HG02763 (cell line): ENCODE measurements at regions not wholly inside any gene's neighbourhood (a gene's known extent, or its start where the extent isn't known, plus 50 kb on each side); places are given as distances from the start of the nearest gene placed in this dataset.
A peak's percentile ranks its signal among the peaks of the same experiment; 100 is the strongest.
"Not testable (repeated sequence)": the region's sequence is repeated elsewhere in the genome, so short reads cannot be mapped to it uniquely, and the experiment has no call there.

Experiments
- ATAC-seq: cut with Tn5 transposase; IDR thresholded peaks from one replicate; pipeline ENCODE4 v1.9.1; 2021; ENCODE audit warnings: mild to moderate bottlenecking, moderate library complexity; ENCODE audit not compliant: unreplicated experiment

DNA sequence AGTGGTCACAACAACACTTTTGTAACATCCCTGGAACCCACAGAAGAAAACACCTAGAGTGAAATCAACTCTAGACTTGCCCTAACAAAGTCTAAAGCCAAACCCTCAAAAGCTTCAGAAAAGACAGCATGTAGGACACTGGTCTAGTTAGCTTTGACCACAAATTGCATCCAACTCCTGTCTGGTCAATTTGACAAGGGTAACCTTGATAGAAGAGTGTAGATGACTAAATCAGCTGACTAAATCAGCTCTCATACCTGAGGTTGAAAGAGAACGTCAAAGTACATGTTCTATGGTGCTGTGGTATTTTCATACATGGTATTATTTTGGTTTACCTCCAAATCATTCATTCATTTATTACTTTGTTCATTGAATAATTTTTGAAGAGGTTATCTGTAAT, 272.8 kb downstream of the KLF5 start:
- ATAC-seq: no peak

GRCh38 chr13:73329355-73329754, 270.6 kb downstream of the KLF5 start:
- no peak for ATAC-seq

- ATAC-seq: no peak
Measured at GRCh38 chr13:73327579-73327978, 268.8 kb downstream of the KLF5 start.

DNA sequence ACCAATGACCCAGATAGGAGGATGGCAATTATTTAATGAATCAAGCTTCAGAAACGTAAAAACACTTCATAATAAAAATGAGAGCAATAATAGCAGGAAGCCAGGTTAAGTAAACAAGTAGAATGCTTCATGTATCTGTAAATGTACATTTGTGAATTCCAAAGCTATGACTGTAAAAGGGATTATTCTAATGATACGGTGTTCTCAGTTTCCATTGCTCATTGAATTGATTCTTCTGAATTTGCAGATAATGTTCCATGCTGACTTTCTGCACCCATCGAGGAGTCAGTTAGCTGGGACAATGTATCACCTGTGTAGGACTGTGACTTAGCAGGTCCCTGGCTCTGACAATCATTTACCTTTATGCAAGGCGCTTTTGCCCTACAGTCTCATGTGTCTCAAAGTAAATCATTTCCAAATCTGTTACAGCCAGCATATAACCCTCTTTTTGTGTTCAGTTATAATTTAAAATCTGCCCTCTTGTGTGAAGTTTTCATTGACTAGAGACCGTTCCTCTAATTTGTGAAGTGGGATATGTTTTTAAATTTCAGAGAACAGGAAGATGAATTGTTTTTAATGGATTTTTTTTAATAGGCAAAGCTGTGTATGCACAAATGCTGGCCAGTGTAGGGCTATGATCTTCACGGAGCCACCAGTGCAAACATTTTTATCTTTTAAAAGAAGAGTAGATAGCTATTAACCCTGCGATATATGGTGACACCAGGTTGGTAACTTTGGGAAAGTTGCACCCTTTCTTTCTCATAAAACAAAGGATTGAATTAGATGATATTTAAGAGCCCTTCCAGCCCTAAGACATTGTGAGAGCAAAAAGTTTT, 267.1 kb downstream of the KLF5 start:
- peak; percentile 79 for ATAC-seq

DNA sequence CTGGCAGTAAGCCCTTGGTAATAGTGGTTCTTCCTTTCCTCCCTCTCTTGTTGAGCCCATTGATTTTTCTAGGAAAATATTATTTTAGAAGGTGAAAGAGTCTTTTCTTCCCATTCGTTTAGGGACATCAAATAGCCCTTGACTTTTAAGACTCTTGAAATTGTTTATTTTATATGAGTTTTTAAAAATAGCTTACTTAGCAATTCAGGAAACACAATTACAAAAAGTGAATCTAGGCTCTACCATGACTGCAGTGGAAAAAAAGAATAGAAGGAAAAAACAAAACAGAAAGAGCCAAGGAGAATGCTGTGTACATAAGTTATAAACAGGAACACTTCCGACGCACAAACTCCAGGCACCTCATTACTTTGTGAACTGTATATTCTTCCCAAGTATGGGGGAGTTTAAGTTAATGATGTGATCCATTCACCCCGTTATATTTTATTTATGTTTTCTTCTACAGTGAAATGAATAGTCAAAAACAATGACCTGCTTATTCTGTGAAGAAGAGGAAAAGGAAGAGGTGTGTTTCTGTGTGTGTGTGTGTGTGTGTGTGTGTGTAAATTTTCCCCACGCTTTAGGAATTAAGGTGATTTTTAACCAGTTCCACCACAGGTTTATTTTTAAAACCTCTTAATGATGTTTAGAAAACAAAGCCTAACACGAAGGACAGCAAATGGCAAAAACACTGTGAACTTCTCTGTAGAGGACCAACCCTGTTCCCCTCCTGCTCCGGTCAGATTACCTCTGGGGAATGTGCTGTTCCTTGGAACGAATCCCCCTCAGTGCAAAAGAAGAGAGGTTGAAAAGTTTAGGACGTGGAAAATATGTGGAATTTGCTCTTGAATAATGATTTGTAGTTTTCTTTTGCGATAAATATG, 266.3 kb downstream of the KLF5 start:
- no peak for ATAC-seq

- no peak for ATAC-seq
Measured at GRCh38 chr13:73323615-73324014, 264.8 kb downstream of the KLF5 start.

DNA sequence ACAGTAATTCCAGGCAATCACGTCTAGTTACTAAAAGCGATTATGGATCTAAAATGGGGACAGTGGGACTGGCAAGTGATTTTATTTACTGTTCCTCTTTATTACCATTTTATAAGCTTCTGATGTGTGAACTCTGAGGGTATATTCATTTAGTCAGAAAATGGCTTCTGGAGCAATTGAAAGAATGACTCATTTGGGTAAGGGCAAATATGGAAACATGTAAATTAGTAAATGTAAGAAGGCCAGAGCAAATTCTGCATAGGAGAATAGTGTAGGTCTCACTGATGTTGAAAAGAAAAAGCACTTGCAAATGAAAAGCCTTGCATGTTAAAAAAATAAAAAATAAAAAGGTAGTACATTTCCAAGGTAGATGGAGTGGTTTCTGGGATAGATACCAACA, 262.2 kb downstream of the KLF5 start:
- no peak for ATAC-seq

GRCh38 chr13:73317140-73317539, 258.3 kb downstream of the KLF5 start:
- ATAC-seq: no peak

GRCh38 chr13:73310366-73310765, 251.6 kb downstream of the KLF5 start:
- no peak for ATAC-seq

GRCh38 chr13:73307481-73307880, 248.7 kb downstream of the KLF5 start:
- no peak for ATAC-seq

- no peak for ATAC-seq
Measured at GRCh38 chr13:73306688-73307087, 247.9 kb downstream of the KLF5 start.

GRCh38 chr13:73304442-73304841, 245.6 kb downstream of the KLF5 start:
- no peak for ATAC-seq

DNA sequence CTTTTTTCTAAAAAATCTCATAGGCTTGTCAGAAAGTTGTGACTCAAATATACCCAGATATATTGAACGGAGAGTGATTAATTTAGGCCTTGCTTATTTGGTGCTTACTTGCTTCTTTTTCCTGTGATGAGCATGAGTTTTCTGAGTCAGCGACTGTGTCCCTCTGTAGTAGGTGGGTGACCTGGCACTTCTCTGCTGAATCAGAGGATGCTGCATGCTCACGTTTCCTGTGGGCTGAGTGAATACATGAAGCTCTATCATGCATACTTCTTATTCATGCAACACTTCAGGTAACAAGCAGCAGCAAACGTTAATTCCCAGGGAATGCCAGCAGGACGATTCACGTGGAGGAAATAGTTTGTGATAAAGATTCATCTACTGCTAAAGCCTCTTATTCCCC, 245.0 kb downstream of the KLF5 start:
- no peak for ATAC-seq

- ATAC-seq: not testable (repeated sequence)
Measured at GRCh38 chr13:73301622-73302021, 242.8 kb downstream of the KLF5 start.

- no peak for ATAC-seq
Measured at GRCh38 chr13:73300718-73301425, 242.1 kb downstream of the KLF5 start.

GRCh38 chr13:73299787-73300186, 241.0 kb downstream of the KLF5 start:
- ATAC-seq: no peak

DNA sequence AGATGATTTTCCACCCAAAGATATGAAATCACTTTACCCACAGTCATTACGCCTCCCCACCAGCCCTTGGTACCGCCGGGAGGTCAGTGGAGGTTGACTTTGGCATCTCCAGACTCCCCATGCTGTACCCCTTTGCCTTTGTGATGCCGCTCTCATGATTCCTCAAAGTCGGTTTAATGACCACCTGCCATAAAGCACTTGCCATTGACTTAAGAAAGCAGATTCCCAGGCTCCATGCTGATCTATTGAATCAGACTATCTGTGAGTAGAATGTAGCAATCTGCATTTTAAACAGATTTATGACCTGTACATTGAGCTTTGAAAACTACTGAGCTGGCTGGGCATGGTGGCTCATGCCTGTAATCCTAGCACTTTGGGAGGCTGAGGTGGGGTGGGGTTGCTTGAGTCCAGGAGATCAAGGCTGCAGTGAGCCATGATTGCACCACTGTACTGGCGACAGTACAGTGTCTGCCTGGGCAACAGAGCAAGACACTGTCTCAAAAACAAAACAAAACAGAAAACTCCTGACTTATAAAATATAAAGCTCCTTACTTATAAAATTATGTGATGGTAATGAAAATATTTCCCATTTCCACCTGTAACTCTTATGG, 235.2 kb downstream of the KLF5 start:
- no peak for ATAC-seq

GRCh38 chr13:73292127-73292526, 233.3 kb downstream of the KLF5 start:
- ATAC-seq: no peak

- no peak for ATAC-seq
Measured at GRCh38 chr13:73290844-73291243, 232.0 kb downstream of the KLF5 start.

- ATAC-seq: no peak
Measured at GRCh38 chr13:73288596-73288995, 229.8 kb downstream of the KLF5 start.

DNA sequence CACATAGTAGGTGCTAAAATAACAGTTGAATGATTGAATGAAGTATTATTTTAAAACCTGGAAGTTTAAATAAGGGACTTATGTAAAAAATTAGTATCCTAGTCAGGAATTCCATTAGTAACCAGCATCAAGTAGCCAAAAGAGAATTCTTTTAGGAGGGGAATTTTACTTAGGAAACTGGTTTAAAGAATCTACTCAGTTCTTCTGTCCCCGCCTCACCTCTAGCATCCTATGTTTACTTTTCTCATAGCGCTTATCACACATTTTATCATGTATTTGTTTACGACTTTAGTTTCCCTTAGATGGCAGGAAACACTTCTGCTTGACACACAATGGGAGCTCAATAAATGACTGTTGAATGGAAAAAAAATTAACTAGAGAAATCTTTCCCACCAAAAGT, 229.0 kb downstream of the KLF5 start:
- ATAC-seq: no peak
